HepG2 (cell line): ENCODE measurements at regions not wholly inside any gene's neighbourhood (a gene's known extent, or its start where the extent isn't known, plus 50 kb on each side); places are given as distances from the start of the nearest gene placed in this dataset.

Experiments
- ATAC-seq: fragments of 200-7000 bp; cut with Tn5 transposase; 3 replicates; pipeline ENCODE4 v1.9.1; 2020; ENCODE audit warnings: mild to moderate bottlenecking, moderate library complexity
- BruUV-seq: library from RNA; stranded (reverse); fragments of 400-500 nt; replicated peaks from 2 replicates; lab custom pipeline; 2021; lab: Mats Ljungman, UMichigan
- CTCF ChIA-PET: fragments of 300-600 bp; formaldehyde crosslinking; extraction: SDS; loops from one replicate; lab custom pipeline; 2021; ENCODE audit warnings: low total read pairs, inconsistent platforms, low intra/inter-chr PET ratio; lab: Yijun Ruan, JAX
- POLR2A ChIA-PET: fragments of 350-600 bp; sonication (Branson Sonifier 250); formaldehyde crosslinking; loops from one replicate; lab custom pipeline; 2020; ENCODE audit warnings: antibody characterized with exemption, inconsistent platforms; lab: Yijun Ruan, JAX
- DNase-seq: peaks from one replicate; pipeline ENCODE4 v3.0.0-alpha.2; 2015; ENCODE audit warnings: low spot score
- FAIRE-seq: peaks from 3 replicates; lab custom pipeline; 2011; peaks lifted over from hg19 to GRCh38; lab: Jason Lieb, UNC
- H2AFZ ChIP-seq: one replicate; pipeline ENCODE4 v1.6.1; 2011; ENCODE audit warnings: low read length, inconsistent platforms
- H3K27ac ChIP-seq: fragments of 300-600 bp; 3 replicates; pipeline ENCODE4 v1.8.0; 2011; ENCODE audit warnings: mixed run types, mild to moderate bottlenecking, mixed read lengths, low read length, inconsistent platforms; ENCODE audit not compliant: insufficient read depth; ENCODE audit errors: extremely low read length
- H3K27me3 ChIP-seq, 2 experiments: fragments of 200-600 bp in 1 of 2; 2 replicates in 1 of 2; 3 replicates in 1 of 2; pipeline versions ENCODE4 v1.6.0 to v1.8.0; 2011; ENCODE audit warnings: low read length in 2 of 2, mild to moderate bottlenecking in 2 of 2, moderate library complexity in 2 of 2, inconsistent platforms in 1 of 2; ENCODE audit not compliant: insufficient read depth in 2 of 2, control insufficient read depth in 1 of 2
- H3K36me3 ChIP-seq, 2 experiments: fragments of 200-600 bp in 1 of 2; replicated peaks in 1 of 2; 2 replicates in 1 of 2; 3 replicates in 1 of 2; pipeline versions ENCODE4 v1.5.1 to v1.8.0; 2011; ENCODE audit warnings: low read length in 2 of 2, inconsistent platforms in 1 of 2; ENCODE audit not compliant: insufficient read depth in 2 of 2, control insufficient read depth in 1 of 2
- H3K4me1 ChIP-seq: 2 replicates; pipeline ENCODE4 v1.5.1; 2012; ENCODE audit warnings: low read length, inconsistent platforms; ENCODE audit not compliant: insufficient read depth
- H3K4me2 ChIP-seq: 2 replicates; pipeline ENCODE4 v1.6.0; 2011; ENCODE audit warnings: low read depth, low read length, inconsistent platforms
- H3K4me3 ChIP-seq, 3 experiments: fragments of 200-600 bp in 1 of 3; sonication (generic), shearing (Covaris generic) in 1 of 3; replicated peaks in 1 of 3; 2 replicates each; pipeline ENCODE4 v1.5.1; 2011 to 2016; ENCODE audit warnings: low read length in 3 of 3, inconsistent platforms in 2 of 3, low read depth in 2 of 3, mild to moderate bottlenecking in 2 of 3, control low read depth in 1 of 3, mixed read lengths in 1 of 3; ENCODE audit not compliant: insufficient read depth in 1 of 3
- H3K79me2 ChIP-seq: one replicate; pipeline ENCODE4 v1.6.1; 2011; ENCODE audit warnings: low read length, inconsistent platforms; ENCODE audit not compliant: insufficient read depth
- H3K9ac ChIP-seq: 2 replicates; pipeline ENCODE4 v1.6.0; 2011; ENCODE audit warnings: mild to moderate bottlenecking, low read depth, low read length, inconsistent platforms; ENCODE audit not compliant: insufficient read depth
- H3K9me3 ChIP-seq: 2 replicates; pipeline ENCODE4 v1.5.1; 2012; ENCODE audit warnings: mild to moderate bottlenecking, low read length
- H4K20me1 ChIP-seq: 2 replicates; pipeline ENCODE4 v1.6.0; 2011; ENCODE audit warnings: inconsistent platforms, mild to moderate bottlenecking, low read length, moderate library complexity; ENCODE audit not compliant: insufficient read depth
- HMGA1 ChIP-seq: sonication (generic); formaldehyde crosslinking; conservative IDR thresholded peaks from 2 replicates; pipeline ENCODE4 v1.4.0; 2020; ENCODE audit warnings: missing genetic modification reagents
- JARID2 ChIP-seq: sonication (generic); formaldehyde crosslinking; IDR thresholded peaks from 2 replicates; pipeline ENCODE4 v1.8.1; 2023; ENCODE audit warnings: missing genetic modification reagents, inconsistent platforms; ENCODE audit not compliant: insufficient replicate concordance
- NCOR1 ChIP-seq: fragments of 200-600 bp; sonication (generic); IDR thresholded peaks from 2 replicates; pipeline ENCODE4 v1.7.0; 2017; ENCODE audit warnings: antibody characterized with exemption, low read length, borderline replicate concordance
- REPIN1 ChIP-seq: sonication (generic); formaldehyde crosslinking; IDR thresholded peaks from 2 replicates; pipeline ENCODE4 v1.8.0; 2022; ENCODE audit warnings: missing genetic modification reagents, low read depth, mild to moderate bottlenecking, borderline replicate concordance
- ZNF607 ChIP-seq: sonication (generic); formaldehyde crosslinking; IDR thresholded peaks from 2 replicates; pipeline ENCODE4 v1.5.1; 2020; ENCODE audit warnings: missing genetic modification reagents, mild to moderate bottlenecking, borderline replicate concordance
- ZNF614 ChIP-seq: IDR thresholded peaks from 2 replicates; pipeline ENCODE4 v1.6.1; 2018; ENCODE audit warnings: missing biosample characterization, missing genetic modification reagents, inconsistent platforms, borderline replicate concordance
- ZNF672 ChIP-seq: sonication (generic); formaldehyde crosslinking; IDR thresholded peaks from 2 replicates; pipeline ENCODE4 v1.8.1; 2022; ENCODE audit warnings: missing genetic modification reagents
- ZNF790 ChIP-seq: sonication (generic); formaldehyde crosslinking; IDR thresholded peaks from 2 replicates; pipeline ENCODE4 v1.8.0; 2022; ENCODE audit warnings: missing genetic modification reagents, mild to moderate bottlenecking, borderline replicate concordance
- ZZZ3 ChIP-seq: sonication (generic); formaldehyde crosslinking; IDR thresholded peaks from 2 replicates; pipeline ENCODE4 v1.4.0; 2020; ENCODE audit warnings: missing genetic modification reagents, mild to moderate bottlenecking, borderline replicate concordance
- WGBS: methylation state at CpG from one replicate; pipeline ENCODE4 v1.1.6; 2017; ENCODE audit warnings: low lambda C conversion rate; 5-methylcytosine and 5-hydroxymethylcytosine counted together
- in situ Hi-C: cut with HindIII; loops from 2 replicates; pipeline ENCODE4 v1.10.0; 2017; ENCODE audit warnings: low pct_unique_long_range_greater_than_20kb; ENCODE audit not compliant: extremely low pct_ligation_motif_present
- intact Hi-C: fragments of 100-400 bp; cut with micrococcal nuclease; formaldehyde crosslinking; loops from one replicate; pipeline ENCODE4 v1.10.0; 2022; ENCODE audit not compliant: unreplicated experiment
- TF ChIP-seq, protein P1 (sequence below): sonication (generic); formaldehyde crosslinking; IDR thresholded peaks from 2 replicates; pipeline ENCODE4 v1.8.0; 2022; ENCODE audit warnings: missing genetic modification reagents, mild to moderate bottlenecking, borderline replicate concordance
- TF ChIP-seq, protein P2 (sequence below): sonication (generic); formaldehyde crosslinking; conservative IDR thresholded peaks from 2 replicates; pipeline ENCODE4 v1.8.0; 2022; ENCODE audit warnings: missing genetic modification reagents

DNA sequence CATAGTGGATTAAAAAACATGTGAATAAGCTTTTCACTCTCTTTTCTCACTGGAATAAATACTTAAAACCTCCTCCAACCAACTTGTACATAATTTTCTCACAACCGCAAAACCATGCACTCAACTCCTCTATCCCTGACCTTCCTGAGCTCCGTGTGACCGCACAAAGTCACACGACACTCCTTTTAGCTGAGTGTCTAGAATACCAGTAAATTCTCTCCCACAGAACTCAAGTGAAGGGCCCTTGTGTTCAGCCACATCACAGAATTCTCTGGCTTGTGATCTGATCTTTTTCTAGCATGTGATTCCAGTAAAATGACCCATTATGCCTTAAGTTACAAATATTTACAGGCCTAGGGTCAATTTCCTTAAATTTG lies 91.2 kb upstream of the ARL4C start:
- H3K27me3 ChIP-seq = peaks cover 4 to 34% of the 10 kb centered on the region in 2 experiments; a peak in 4 of 5 replicates
- FAIRE-seq = no peak
- in situ Hi-C loops = no loop called here
- no peaks in the 10 kb centered on the region for H3K79me2 ChIP-seq
- H3K4me1 ChIP-seq = peaks cover 14% of the 10 kb centered on the region; the same call in 1 of the 2 replicates
- intact Hi-C loops = no loop called here
- CTCF ChIA-PET = no interaction called here
- no peaks in the 10 kb centered on the region for H4K20me1 ChIP-seq
- no peaks in the 10 kb centered on the region for H3K36me3 ChIP-seq
- TF ChIP-seq ZNF672 (no peak), HMGA1 (CRISPR knock-in tag) (no peak)
- TF ChIP-seq, protein P1, sequence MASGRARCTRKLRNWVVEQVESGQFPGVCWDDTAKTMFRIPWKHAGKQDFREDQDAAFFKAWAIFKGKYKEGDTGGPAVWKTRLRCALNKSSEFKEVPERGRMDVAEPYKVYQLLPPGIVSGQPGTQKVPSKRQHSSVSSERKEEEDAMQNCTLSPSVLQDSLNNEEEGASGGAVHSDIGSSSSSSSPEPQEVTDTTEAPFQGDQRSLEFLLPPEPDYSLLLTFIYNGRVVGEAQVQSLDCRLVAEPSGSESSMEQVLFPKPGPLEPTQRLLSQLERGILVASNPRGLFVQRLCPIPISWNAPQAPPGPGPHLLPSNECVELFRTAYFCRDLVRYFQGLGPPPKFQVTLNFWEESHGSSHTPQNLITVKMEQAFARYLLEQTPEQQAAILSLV (CRISPR knock-in tag) = no peak
- H3K4me2 ChIP-seq = no peak overlapping the region
- no peak overlapping the region for H3K4me3 ChIP-seq
- WGBS = 66% methylated on average over 4 of the region's 4 CpGs
- no peak for DNase-seq
- no peak overlapping the region for H2AFZ ChIP-seq
- no peak overlapping the region for H3K27ac ChIP-seq
- POLR2A ChIA-PET = no interaction called here
- no peak for ATAC-seq
- H3K9me3 ChIP-seq = no peaks in the 10 kb centered on the region
- H3K9ac ChIP-seq = no peak overlapping the region
- BruUV-seq = no TSS peak

DNA sequence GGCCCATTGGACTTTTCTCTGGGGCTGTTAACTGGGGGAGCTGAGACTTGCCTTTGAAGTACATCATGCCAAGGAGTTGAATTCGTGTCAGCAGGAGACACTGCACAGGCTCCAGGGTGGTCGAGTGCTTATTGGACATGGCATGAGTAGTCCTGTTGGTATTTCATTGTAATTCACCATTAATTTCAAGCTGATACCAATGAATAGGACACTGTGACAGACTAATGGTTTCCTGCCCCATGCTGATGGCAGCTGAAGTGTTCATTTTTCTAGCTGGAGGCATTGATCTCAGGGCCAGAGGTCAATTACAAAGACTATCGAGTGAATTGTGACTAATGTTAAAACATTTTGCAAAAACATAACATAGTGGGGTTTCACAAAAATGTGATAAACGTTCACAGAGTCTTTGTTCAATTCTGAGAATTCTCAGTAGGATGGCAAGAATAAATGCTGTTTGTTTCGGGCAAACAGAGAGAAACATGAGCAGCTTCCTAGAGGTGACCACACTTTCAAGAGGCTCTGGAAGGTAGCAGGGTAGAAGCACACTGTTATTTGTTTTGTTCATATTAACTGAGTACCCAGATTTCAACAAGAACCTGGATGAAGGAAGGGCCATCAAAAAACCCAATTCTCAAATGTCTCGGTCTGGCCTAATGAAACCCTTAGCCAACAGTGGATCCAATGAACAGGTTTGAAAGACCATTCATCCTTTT lies 90.6 kb upstream of the ARL4C start:
- WGBS = 23% methylated on average over 5 of the region's 6 CpGs
- POLR2A ChIA-PET = no interaction called here
- Histone ChIP-seq H3K36me3 (no peaks in the 10 kb centered on the region), H3K27me3 (peaks cover 4 to 29% of the 10 kb centered on the region in 2 experiments; a peak in 4 of 5 replicates), H3K79me2 (no peaks in the 10 kb centered on the region), H2AFZ (no peak overlapping the region), H3K9me3 (no peaks in the 10 kb centered on the region), H3K9ac (no peak overlapping the region), H3K4me1 (peaks cover 14% of the 10 kb centered on the region; the same call in 1 of the 2 replicates), H3K4me2 (no peak overlapping the region), H3K4me3 (no peak overlapping the region), H3K27ac (no peak overlapping the region), H4K20me1 (no peaks in the 10 kb centered on the region)
- FAIRE-seq (no peak), DNase-seq (no peak), ATAC-seq (no peak)
- CTCF ChIA-PET = no interaction called here
- in situ Hi-C loops (no loop called here), intact Hi-C loops (no loop called here)
- no peak for TF ChIP-seq ZNF614
- TF ChIP-seq, protein P2, sequence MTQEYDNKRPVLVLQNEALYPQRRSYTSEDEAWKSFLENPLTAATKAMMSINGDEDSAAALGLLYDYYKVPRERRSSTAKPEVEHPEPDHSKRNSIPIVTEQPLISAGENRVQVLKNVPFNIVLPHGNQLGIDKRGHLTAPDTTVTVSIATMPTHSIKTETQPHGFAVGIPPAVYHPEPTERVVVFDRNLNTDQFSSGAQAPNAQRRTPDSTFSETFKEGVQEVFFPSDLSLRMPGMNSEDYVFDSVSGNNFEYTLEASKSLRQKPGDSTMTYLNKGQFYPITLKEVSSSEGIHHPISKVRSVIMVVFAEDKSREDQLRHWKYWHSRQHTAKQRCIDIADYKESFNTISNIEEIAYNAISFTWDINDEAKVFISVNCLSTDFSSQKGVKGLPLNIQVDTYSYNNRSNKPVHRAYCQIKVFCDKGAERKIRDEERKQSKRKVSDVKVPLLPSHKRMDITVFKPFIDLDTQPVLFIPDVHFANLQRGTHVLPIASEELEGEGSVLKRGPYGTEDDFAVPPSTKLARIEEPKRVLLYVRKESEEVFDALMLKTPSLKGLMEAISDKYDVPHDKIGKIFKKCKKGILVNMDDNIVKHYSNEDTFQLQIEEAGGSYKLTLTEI (CRISPR knock-in tag) = no peak
- no peak for TF ChIP-seq ZNF790
- no peak for TF ChIP-seq NCOR1
- no peak for TF ChIP-seq ZNF607 (CRISPR knock-in tag)
- TF ChIP-seq JARID2 (CRISPR knock-in tag) = no peak
- 0 out of 2 replicates have a peak, but pooled peaks have one; percentile 27 for TF ChIP-seq ZZZ3 (CRISPR knock-in tag)
- no peak for TF ChIP-seq REPIN1 (CRISPR knock-in tag)
- no TSS peak for BruUV-seq
